WERI-Rb-1 (cell line): ENCODE measurements at regions not wholly inside any gene's neighbourhood (a gene's known extent, or its start where the extent isn't known, plus 50 kb on each side); places are given as distances from the start of the nearest gene placed in this dataset.

ENCODE experiments used
- DNase-seq: peaks from one replicate; pipeline ENCODE4 v3.0.0-alpha.2; 2020
- H3K27ac ChIP-seq: fragments of 250-450 bp; sonication (Bioruptor Pico); 2 replicates; pipeline ENCODE4 v1.5.1; 2020; ENCODE audit warnings: mild to moderate bottlenecking, moderate library complexity
- H3K27me3 ChIP-seq: fragments of 250-450 bp; sonication (Bioruptor Pico); 2 replicates; pipeline ENCODE4 v1.5.1; 2021; ENCODE audit warnings: mild to moderate bottlenecking, low read depth, moderate library complexity; ENCODE audit not compliant: insufficient read depth, severe bottlenecking
- H3K36me3 ChIP-seq: fragments of 250-450 bp; sonication (Bioruptor Pico); 2 replicates; pipeline ENCODE4 v1.5.1; 2020; ENCODE audit warnings: mild to moderate bottlenecking, moderate library complexity
- H3K4me3 ChIP-seq: 2 replicates; pipeline ENCODE4 v1.5.1; 2011; ENCODE audit warnings: low read depth, mild to moderate bottlenecking, control low read depth, low read length
- H3K9me3 ChIP-seq: fragments of 250-450 bp; sonication (Bioruptor Pico); 2 replicates; pipeline ENCODE4 v1.5.1; 2021; ENCODE audit warnings: mild to moderate bottlenecking, moderate library complexity; ENCODE audit not compliant: severe bottlenecking
- TF ChIP-seq, protein P1 (sequence below): IDR thresholded peaks from 2 replicates; pipeline ENCODE4 v1.5.1; 2011; ENCODE audit warnings: low read depth, mild to moderate bottlenecking, control low read depth, inconsistent platforms, low read length

DNA sequence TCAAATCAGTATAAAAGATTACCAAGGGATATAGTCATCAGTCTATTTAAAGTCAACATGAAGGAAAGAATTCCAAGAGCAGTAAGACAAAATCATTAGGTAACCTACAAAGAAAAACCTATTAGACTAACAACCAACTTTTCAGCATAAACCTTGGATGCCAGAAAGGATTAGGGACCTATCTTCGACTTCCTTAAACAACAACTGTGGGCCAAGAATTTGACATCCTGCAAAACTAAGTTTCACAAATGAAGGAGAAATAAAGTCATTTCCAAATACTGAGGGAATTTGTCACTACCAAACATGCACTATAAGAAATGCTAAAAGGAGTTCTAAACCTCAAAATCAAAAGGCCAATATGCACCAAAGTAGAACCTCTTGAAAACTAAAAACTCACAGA lies 147.9 kb upstream of the TFPI start:
- H3K4me3 ChIP-seq = no peak overlapping the region
- no peaks in the 10 kb centered on the region for H3K27me3 ChIP-seq
- TF ChIP-seq, protein P1, sequence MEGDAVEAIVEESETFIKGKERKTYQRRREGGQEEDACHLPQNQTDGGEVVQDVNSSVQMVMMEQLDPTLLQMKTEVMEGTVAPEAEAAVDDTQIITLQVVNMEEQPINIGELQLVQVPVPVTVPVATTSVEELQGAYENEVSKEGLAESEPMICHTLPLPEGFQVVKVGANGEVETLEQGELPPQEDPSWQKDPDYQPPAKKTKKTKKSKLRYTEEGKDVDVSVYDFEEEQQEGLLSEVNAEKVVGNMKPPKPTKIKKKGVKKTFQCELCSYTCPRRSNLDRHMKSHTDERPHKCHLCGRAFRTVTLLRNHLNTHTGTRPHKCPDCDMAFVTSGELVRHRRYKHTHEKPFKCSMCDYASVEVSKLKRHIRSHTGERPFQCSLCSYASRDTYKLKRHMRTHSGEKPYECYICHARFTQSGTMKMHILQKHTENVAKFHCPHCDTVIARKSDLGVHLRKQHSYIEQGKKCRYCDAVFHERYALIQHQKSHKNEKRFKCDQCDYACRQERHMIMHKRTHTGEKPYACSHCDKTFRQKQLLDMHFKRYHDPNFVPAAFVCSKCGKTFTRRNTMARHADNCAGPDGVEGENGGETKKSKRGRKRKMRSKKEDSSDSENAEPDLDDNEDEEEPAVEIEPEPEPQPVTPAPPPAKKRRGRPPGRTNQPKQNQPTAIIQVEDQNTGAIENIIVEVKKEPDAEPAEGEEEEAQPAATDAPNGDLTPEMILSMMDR = no peak
- H3K9me3 ChIP-seq = no peaks in the 10 kb centered on the region
- H3K36me3 ChIP-seq = no peaks in the 10 kb centered on the region
- H3K27ac ChIP-seq = no peak overlapping the region
- no peak for DNase-seq

DNA sequence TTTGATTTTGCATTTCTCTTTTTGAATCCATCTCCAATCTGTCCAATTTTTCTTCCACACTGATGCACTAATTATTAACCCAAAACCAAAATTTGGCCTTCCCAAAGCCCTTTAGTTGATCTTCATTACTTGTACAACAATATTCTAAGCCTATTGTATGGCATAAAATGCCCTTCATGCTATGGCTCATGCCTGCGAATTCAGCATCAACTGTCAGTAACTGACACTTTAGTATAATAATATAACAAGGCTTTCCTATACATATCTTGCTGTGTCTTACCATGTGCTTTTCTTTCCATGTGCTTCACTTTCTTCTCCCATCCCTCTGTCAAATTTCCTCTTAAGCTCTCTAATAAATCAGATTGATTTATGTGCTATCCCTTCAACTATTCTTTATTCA lies 154.0 kb upstream of the TFPI start:
- no peak for DNase-seq
- Histone ChIP-seq H3K9me3 (no peaks in the 10 kb centered on the region), H3K4me3 (no peak overlapping the region), H3K27ac (no peak overlapping the region), H3K36me3 (no peaks in the 10 kb centered on the region), H3K27me3 (no peaks in the 10 kb centered on the region)
- TF ChIP-seq, protein P1 = no peak

DNA sequence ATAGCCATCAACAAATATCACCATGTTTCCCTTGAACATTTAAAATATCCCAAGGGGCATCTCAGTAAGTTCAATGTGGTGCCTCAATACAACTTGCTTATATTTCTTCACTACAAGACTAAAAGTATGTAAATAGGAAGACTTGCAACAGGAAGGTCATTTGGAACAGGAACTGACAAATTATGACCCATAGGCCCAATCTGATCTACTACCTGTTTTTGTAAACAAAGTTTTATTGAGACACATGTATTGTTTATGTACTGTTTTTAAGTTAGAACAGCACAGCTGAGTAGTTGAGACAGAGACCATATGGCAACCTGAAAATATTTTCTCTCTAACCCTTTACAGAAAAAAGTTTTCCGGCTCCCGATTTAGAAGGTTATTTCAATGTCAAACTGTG lies 154.8 kb upstream of the TFPI start:
- TF ChIP-seq, protein P1 = no peak
- Histone ChIP-seq H3K36me3 (no peaks in the 10 kb centered on the region), H3K4me3 (no peak overlapping the region)

DNA sequence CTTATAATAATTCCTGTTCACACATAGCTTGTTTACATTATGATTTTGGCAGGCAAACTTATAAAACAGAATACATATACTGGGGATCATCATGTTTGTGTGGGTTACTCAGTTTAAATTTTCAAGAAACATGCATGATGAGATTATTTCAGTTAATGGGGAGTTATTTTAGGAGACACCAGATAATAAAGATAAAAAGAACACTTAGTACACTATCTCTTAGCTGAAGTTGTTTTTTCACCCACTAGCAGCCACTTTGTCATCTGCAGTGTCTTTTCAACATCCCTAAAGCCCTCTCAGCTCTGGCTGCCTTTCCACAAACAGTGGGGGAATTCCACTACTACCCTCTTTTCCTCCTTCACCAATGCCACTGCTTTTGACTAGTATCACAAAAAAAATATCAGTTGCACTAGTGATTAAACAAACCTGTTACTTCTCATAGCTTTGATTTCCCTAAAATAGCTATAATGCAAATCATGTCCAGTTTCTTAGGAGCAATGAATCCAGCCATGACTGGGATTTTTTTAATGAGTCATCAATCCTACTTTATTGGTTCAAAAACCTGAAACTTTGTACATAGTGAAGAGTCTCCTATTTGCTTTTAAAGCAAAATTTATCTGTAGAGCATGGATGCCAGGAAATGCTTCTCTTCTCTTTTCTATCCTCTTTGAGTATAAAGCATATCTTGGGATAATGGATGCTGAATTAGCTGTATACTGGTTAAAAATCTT lies 156.7 kb upstream of the TFPI start:
- Histone ChIP-seq H3K9me3 (no peaks in the 10 kb centered on the region), H3K4me3 (no peak overlapping the region), H3K27ac (no peak overlapping the region), H3K36me3 (no peaks in the 10 kb centered on the region), H3K27me3 (no peaks in the 10 kb centered on the region)
- no peak for DNase-seq
- TF ChIP-seq, protein P1 = no peak

More for the DNA sequence above, 154.8 kb upstream of the TFPI start:
- no peaks in the 10 kb centered on the region for H3K27me3 ChIP-seq
- DNase-seq = no peak
- no peak overlapping the region for H3K27ac ChIP-seq
- H3K9me3 ChIP-seq = no peaks in the 10 kb centered on the region

DNA sequence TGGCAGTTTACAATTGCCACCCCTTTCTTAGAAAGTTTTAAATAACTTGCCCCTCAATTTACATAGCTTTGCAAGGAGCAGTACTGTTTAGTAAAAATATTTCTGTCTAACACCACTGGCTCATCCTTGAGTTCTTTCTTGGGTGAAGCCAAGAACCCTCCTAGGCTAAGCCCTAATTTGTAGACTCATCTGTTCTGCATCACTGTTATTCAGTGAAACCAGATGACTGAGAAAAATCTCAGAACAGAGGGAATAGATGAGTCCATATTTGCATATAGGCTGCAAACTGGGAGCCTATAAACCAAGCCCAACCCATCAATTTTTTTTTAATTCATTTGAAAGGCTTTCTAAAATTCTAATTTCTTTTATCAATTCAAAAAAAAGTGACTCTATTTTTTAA lies 161.4 kb upstream of the TFPI start:
- no peaks in the 10 kb centered on the region for H3K9me3 ChIP-seq
- H3K36me3 ChIP-seq = no peaks in the 10 kb centered on the region
- H3K4me3 ChIP-seq = no peak overlapping the region
- TF ChIP-seq, protein P1 = no peak
- no peak for DNase-seq
- H3K27me3 ChIP-seq = no peaks in the 10 kb centered on the region
- H3K27ac ChIP-seq = no peak overlapping the region

DNA sequence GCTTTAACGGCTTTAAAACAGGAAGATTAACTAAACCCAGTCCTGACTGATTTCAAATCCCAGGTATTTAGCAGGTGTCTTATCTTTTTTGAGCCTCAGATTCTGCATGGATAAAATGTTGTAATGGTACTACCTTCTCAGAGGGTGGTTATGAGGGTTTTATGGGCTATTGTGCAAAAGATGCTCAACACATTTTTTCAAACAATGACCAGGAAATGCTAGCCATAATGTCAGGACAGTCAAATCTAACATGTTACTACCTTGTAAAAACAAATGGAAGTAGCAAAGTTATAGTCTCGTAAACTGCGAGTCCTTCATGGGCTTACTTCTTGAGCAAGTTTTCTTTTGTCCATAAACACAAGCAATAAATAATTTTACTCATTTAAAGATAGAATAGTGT lies 162.1 kb upstream of the TFPI start:
- TF ChIP-seq, protein P1 = no peak
- Histone ChIP-seq H3K9me3 (no peaks in the 10 kb centered on the region), H3K4me3 (no peak overlapping the region), H3K36me3 (no peaks in the 10 kb centered on the region), H3K27ac (no peak overlapping the region), H3K27me3 (no peaks in the 10 kb centered on the region)
- DNase-seq = no peak
